Astrocyte of the spinal cord (primary cell): ENCODE measurements at regions not wholly inside any gene's neighbourhood (a gene's known extent, or its start where the extent isn't known, plus 50 kb on each side); places are given as distances from the start of the nearest gene placed in this dataset.
"Not testable (repeated sequence)": the region's sequence is repeated elsewhere in the genome, so short reads cannot be mapped to it uniquely, and the experiment has no call there.

Experiments
- DNase-seq: peaks from one replicate; pipeline ENCODE4 v3.0.0; 2011; ENCODE audit warnings: low read depth, low spot score
- H3K4me3 ChIP-seq: 2 replicates; pipeline ENCODE4 v1.5.1; 2011; ENCODE audit warnings: low read depth, mild to moderate bottlenecking, low read length, moderate library complexity
- in situ Hi-C: cut with HindIII; loops from 2 replicates; pipeline ENCODE4 v1.10.0; 2017; ENCODE audit warnings: low sequenced_read_pairs
- TF ChIP-seq, protein P1 (sequence below): IDR thresholded peaks from 2 replicates; pipeline ENCODE4 v1.5.1; 2012; ENCODE audit warnings: low read depth, mild to moderate bottlenecking, low read length, inconsistent platforms

- H3K4me3 ChIP-seq, result no peak overlapping the region
- TF ChIP-seq, protein P1, sequence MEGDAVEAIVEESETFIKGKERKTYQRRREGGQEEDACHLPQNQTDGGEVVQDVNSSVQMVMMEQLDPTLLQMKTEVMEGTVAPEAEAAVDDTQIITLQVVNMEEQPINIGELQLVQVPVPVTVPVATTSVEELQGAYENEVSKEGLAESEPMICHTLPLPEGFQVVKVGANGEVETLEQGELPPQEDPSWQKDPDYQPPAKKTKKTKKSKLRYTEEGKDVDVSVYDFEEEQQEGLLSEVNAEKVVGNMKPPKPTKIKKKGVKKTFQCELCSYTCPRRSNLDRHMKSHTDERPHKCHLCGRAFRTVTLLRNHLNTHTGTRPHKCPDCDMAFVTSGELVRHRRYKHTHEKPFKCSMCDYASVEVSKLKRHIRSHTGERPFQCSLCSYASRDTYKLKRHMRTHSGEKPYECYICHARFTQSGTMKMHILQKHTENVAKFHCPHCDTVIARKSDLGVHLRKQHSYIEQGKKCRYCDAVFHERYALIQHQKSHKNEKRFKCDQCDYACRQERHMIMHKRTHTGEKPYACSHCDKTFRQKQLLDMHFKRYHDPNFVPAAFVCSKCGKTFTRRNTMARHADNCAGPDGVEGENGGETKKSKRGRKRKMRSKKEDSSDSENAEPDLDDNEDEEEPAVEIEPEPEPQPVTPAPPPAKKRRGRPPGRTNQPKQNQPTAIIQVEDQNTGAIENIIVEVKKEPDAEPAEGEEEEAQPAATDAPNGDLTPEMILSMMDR, result no peak
- no peak for DNase-seq
- in situ Hi-C loops, result no loop called here
Measured at GRCh38 chrX:82528525-82528924, 979.6 kb upstream of the POU3F4 start.

- TF ChIP-seq, protein P1, result no peak
- no peak for DNase-seq
- H3K4me3 ChIP-seq, result no peak overlapping the region
- in situ Hi-C loops, result no loop called here
Measured at GRCh38 chrX:82534086-82534597, 973.9 kb upstream of the POU3F4 start.

GRCh38 chrX:82537205-82537604 is 970.9 kb upstream of the POU3F4 start:
- in situ Hi-C loops, H3K4me3 ChIP-seq, DNase-seq: not testable (repeated sequence)

DNA sequence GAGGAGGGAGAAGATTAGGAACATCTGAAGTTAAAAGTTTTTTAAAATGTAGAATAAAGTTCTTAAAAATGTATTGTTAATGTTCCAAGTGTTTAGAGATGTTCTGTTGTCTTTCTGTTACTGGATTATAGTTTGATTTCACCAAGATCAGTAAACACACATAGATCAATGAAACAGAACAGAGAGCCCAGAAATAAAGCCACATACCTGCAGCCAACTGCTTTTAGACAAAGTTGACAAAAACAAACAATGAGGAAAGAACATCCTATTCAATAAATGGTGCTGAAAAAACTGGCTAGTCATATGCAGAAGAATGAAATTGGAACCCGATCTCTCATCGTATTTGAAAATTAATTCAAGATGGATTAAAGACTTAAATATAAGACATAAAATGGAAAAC is 966.3 kb upstream of the POU3F4 start:
- H3K4me3 ChIP-seq, result no peak overlapping the region
- no peak for DNase-seq
- in situ Hi-C loops, result no loop called here
- TF ChIP-seq, protein P1, result no peak

GRCh38 chrX:82552201-82552600 is 955.9 kb upstream of the POU3F4 start:
- DNase-seq, in situ Hi-C loops, H3K4me3 ChIP-seq: not testable (repeated sequence)

DNA sequence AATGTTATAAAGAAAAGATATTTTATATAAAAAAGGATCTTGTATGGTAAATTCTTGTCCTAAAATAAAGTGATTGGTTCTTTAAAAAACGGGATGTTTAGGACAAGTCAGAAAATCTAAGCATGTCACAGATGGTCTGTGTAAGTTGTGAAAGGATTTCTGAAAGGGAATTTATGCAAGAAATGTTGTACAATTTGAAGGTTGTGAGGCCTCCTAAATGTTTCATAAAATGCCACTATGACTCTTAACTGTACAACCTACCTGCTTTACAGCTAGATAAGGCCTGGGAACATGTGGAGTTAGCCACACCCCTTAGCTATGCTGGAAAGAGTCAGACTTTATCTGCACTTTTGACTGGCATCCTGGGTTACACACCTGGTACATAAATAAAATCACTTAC is 951.5 kb upstream of the POU3F4 start:
- in situ Hi-C loops, result no loop called here
- DNase-seq, result no peak
- H3K4me3 ChIP-seq, result no peak overlapping the region
- TF ChIP-seq, protein P1, result no peak

DNA sequence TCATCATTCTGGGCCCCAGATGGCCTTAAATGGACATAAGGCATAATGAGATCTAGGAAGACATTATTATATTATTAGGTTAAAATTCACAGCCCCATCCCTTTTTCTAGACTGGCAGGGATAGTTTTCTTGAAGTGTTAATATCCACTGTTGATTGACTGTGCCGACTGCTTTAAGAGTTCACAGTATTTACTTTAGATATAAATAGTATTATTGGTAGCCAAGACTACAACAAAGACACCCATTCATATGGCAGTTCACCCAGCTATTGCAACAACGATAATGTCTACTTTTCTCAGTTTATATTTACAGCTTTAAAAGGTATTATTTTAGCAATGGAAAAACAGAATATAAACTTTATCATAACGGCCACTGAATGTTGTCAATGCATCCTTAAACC is 922.2 kb upstream of the POU3F4 start:
- DNase-seq, result no peak
- in situ Hi-C loops, result no loop called here
- H3K4me3 ChIP-seq, result no peak overlapping the region
- TF ChIP-seq, protein P1, result no peak

DNA sequence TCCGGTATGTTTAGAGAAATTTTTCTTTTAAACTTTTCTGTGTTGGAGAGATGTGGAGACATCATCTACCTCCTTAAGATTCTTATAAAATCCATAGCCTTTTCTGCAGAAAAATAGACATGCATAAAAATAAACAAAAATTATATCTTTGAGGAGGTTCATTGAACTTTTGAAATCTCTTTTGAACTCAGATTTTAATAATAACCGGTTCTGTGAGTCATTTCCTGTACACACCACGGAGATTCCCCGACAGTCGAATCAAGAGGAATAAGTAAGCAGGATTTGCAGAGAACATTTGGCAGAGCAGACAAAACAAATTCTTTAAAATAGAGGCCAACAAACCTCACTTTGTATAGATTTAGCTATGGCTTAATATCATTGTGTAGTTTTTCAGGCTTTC is 918.7 kb upstream of the POU3F4 start:
- peak; percentile 52 for DNase-seq
- no peak overlapping the region for H3K4me3 ChIP-seq
- TF ChIP-seq, protein P1, result no peak
- in situ Hi-C loops, result no loop called here
